ENCODE measurements at regions not wholly inside any gene's neighbourhood (a gene's known extent, or its start where the extent isn't known, plus 50 kb on each side); places are given as distances from the start of the nearest gene placed in this dataset.
"Not testable (repeated sequence)": the region's sequence is repeated elsewhere in the genome, so short reads cannot be mapped to it uniquely, and the experiment has no call there.

DNA sequence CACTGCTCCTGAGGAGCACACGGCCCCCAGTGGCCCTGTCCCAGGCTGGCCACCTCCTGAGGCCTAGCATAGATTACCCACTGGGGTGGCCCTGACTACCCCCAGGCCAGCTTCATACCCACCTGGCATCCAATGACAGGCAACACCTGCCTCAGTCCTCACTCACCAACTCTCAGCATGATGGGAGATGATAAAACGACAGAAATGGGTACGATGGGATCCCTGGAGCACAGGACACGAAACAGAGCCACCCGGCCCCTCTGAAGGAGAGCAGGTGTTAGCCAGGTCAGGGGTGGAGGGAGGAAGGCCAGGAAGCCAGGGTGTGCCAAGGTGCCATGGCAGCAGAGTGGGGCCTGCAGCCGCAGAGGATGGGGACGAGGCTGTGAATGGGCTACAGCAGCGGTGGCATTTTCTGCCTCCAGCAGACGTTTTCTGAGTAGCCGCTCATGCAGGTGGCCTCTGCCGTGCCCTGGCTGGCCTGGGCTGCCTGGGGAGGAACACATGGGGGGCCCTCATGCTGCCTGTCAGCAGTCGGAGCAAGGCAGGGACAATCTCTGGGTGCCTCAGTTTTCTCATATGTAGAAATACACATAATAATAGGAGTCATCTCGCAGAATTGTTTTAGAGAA lies 50.2 kb upstream of the FGF3 start:
- no peak for DNase-seq (ENCODE audit: low read depth)

DNA sequence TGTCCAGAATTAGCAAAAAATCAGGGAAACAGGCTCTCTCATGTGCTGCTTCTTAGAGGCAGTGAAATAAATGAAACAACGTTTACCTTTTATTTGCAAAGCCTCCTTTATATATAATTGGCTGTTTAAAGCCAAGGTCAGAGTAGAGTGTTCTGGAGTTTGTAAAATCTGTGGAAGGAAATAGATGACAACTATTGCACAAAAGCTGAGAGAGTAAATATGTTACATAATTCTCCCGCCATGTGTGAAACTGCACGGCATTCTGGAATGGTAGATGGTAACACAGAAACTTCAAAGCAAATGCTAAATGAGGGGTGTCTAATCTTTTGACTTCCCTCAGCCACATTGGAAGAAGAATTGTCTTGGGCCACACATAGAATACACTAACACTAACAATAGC lies 51.5 kb upstream of the FGF3 start:
- no peak for DNase-seq (ENCODE audit: low read depth)

DNA sequence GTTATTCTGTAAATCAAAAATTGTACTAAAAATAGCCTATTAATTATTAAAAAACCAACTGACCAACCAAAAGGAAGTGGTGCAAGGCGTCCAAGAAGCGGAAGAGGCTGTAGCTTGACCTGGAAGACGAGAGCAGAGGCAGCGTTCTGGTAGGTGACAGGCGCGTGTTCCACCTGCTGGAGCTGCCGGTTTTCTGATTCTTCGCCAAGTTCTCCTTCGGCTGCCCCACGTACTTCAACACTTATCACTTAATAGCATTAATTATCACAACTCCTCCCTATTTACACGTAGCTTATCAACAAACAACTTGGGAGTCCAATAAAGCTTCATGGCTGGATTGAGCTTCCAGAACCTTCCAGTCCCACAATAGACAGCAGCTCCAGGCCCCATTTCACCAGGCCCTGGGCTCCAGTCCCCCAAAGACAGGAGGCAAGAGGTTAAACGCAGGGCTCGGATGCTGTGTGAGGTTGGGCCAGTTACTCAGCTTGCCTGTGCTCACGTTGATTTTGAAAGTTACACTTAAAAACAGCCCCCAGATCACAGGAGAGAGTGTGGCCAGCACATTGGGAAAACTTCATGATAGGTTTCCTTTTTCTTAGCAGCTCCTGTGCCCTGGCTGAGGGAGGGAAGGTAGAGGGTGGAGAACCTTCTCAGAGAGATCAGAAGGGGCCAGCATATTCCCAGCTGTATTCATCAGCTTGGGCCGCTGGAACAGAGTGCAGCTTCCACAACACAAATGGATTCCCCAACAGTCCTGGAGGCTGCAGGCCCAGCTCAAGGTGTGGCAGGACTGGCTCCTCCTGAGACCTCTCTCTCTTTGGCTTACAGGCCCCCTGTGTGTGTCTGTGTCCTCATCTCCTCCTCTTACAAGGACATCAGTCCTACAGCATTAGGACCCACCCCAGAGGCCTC lies 54.2 kb upstream of the FGF3 start:
- DNase-seq (ENCODE audit: low read depth) = no peak

DNA sequence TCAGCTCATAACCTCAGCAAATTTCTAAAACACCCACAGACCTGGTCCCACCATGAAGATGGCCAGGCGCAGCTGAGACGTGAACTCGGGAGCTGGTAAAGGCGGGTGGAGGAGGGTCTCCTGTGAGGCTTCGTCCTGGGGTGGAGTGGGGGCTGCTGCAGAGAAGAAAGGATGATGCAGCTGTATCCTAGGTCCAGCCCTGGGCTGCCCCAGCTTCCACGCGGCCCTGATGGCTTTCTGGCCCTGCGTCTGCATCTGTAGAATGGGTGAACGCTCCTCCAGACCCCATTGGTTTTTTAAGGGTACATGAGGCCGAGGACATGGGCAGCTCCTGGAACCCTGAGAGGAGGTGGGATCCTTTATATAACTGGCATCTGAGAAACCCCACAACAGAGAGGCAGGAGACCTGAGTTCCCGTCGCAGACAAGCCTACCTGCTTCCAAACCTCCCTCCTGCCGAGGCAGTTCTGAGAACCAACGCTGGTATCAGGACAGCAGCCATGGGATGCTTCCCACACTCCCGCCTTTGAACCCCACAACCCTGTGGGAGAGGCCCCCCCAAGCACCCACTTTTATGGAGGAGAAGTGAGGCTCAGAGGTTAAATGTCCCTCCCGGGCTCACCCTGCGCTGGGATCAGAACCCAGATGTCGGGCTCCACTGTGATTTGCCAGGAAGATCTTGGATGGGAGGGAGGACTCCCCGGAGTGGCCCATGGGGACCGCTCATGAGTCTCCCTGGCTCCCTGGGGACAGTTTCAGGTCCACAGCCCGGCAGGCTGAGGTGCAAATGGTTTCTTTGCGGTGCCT lies 55.2 kb upstream of the FGF3 start:
- DNase-seq (ENCODE audit: low read depth) = no peak

DNA sequence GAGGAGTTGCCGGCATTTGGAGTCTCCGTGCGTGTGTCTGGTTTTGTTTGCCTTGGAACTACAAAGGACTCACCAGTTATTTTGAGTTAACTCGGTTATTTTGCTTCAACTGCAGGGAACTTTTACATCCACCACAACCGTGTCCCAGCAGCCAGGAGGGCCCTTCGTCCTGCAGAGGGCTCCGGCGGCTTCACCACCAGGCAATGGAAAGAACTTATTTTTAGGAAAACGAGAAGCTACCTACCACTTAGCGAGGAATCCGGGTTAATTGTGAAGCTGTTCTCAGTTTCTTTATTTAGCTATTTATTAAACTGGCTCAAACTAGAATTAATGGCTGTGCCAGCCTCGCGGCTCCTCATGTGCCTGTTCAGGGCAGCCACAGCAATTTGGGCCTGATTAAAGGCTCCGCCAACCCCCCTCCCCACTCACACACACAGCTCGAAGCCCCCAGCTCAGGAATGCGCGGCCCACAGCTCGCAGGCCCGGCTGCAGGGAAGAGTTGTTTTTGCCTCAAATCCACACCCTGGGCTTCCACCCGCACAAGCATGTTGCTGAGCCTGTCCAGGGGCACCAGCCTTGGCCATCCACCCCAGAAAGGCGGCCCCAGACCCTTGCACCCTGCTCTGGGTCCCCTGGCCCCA lies 55.9 kb upstream of the FGF3 start:
- DNase-seq (ENCODE audit: low read depth) = no peak

- DNase-seq (ENCODE audit: low read depth) = no peak
These were observed 56.8 kb upstream of the FGF3 start for GRCh38 chr11:69876013-69876412.

DNA sequence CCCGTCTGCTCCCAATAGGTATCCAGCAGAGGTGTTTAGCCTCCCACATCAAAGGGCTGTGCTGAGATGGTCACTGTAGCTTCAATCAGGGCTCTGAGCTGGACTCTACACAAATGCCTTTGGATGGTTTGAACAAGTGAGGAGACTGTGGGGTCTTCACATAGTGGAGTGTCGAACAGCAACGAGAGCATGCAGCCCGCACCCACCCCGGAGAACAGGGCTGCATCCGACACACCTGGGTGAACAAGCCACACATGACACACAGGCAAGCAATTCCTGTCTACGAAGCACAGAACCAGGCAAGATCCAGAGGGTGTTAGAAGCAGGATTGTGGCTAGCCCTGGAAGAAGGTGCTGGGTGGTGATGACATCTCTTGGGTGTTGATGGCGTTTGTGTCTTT lies 58.0 kb upstream of the FGF3 start:
- DNase-seq (ENCODE audit: low read depth) = no peak

GRCh38 chr11:69877704-69878103 lies 58.5 kb upstream of the FGF3 start:
- DNase-seq (ENCODE audit: low read depth) = not testable (repeated sequence)

- no peak for DNase-seq (ENCODE audit: low read depth)
These were observed 59.1 kb upstream of the FGF3 start for GRCh38 chr11:69878144-69878883.

DNA sequence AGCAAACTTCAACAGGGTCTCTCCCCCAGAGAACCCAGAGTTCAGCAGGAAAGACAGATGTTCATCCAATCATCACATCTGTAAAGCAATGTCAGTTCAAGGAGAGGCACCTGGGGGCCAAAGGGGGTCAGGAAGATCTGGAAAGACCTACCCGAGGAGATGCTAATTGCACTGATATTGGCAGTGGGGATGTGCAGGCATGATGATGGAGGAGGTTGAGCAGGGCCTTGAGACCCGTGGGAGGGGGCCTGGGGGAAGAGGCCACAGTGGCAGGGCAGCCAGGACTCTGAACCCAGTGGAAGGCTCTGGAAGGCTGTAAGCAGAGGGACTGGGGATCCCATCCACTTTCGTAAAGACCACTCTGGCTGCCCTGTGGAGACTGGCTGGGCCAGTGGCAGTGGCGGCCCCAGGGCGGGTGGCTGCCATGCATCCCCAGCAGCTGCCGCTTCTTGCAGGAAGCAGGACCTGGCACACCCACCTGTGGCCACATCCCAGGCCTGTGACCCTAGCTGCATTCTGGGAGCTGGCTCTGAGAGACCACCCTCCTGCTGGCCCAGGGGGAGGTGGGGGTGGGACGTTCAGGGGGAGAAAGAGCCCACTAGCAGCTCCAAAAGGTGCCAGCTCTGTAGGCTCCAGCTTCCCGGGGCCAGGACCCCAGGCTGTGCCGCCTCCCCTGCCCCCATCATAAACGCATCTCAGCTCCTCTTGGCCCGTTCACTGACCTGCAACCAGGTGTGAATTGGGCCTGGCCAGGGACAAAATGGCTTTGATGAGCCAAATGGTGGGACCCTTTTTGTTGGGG lies 59.9 kb upstream of the FGF3 start:
- DNase-seq (ENCODE audit: low read depth) = no peak

GRCh38 chr11:69879729-69880005 lies 60.5 kb upstream of the FGF3 start:
- DNase-seq (ENCODE audit: low read depth) = no peak

GRCh38 chr11:69880041-69880825 lies 61.0 kb upstream of the FGF3 start:
- no peak for DNase-seq (ENCODE audit: low read depth)

DNA sequence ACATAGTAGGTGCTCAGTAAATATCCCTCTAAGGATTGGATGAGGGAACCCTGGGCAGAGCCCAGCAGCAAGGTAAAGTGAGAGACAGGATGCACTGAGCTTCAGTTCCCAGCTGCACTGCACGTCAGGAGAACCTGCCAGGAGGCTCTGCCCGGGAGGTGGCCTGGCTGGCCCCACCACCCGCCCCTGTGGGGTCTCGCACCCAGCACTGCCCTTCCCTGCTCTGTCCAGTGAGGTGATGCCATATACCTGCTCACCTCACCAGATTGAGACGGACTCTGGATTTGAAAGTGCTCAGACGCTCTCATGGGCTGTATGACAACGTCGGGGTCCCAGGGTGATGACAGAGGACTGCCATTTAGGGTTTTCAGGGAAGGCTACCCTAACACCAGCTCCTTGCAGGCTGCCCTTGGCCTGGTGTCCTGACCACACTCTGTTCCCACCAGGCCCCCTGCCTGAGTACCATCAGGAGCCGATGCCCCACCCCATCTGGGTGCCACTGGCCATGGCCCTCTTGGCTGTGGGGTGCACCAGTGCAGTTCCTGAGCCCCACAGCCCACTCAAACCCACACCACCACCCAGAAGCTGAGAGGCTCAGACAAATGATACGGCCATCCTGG lies 61.7 kb upstream of the FGF3 start:
- no peak for DNase-seq (ENCODE audit: low read depth)

GRCh38 chr11:69881467-69882269 lies 62.5 kb upstream of the FGF3 start:
- DNase-seq (ENCODE audit: low read depth) = no peak

DNA sequence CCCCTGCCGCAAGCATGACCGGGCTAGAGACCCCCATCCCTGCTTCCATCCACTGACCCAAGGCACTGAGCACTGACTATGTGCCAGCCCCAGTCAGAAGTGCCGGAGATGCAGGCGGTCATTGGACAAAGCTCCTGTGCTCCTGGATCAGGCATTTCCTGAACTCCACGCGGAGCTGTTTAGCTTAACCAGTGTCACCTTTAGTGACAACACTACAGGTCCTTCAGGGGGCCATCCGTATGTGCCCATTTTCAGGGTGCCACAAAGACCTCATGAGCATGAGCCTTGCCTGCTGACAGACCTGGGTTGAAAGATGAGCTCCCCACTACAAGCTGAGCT lies 63.0 kb upstream of the FGF3 start:
- DNase-seq (ENCODE audit: low read depth) = no peak

DNA sequence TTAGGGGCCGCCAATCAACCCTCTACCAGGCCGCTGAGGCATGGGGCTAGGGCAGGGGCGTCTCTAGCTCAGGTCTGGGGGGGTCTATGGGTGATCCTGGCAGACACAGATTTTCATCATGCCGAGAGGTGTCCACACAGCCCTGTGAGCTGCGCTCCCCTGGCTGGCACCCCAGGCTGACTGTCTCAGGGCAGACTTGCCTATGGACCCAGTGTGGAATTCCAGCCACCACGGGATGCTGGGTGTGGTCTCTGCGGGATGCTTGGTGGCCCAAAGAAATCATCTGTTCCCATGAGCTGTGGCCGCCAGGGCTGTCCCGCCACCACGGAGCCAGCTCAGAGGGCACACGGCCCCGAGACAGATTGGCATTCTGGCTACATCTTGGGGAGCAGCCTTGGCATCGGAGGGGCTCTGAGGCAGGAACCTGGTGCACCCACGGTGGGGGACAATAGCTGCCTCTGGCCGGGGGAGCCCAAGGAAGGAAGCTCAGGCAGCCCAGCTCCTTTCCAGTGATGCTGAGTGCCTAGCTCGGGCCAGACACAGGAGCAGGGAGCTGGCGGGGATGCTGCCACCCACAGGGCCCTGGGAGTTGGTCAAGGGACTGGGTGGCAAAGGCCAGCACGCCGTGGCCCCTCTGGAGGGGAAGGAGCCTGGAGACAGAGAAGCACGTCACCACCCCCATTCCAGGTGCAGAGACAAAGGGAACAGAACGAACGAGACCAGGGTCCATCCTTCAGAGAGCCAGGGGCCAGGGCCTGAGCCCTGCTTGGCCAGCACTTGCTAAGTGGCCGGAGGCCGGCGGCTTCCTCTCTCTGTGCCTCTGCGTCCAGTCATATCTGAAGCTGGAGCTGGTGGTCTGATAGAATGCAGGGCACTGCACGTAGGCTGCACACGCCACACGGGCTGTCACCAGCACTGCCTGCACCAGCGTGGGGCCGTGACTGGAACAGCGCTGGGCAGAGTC lies 64.4 kb upstream of the FGF3 start:
- DNase-seq (ENCODE audit: low read depth) = no peak

GRCh38 chr11:69884286-69884685 lies 65.1 kb upstream of the FGF3 start:
- DNase-seq (ENCODE audit: low read depth) = no peak

Measured in LHCN-M2 (cell line).